ENCODE measurements at regions not wholly inside any gene's neighbourhood (a gene's known extent, or its start where the extent isn't known, plus 50 kb on each side); places are given as distances from the start of the nearest gene placed in this dataset.

DNA sequence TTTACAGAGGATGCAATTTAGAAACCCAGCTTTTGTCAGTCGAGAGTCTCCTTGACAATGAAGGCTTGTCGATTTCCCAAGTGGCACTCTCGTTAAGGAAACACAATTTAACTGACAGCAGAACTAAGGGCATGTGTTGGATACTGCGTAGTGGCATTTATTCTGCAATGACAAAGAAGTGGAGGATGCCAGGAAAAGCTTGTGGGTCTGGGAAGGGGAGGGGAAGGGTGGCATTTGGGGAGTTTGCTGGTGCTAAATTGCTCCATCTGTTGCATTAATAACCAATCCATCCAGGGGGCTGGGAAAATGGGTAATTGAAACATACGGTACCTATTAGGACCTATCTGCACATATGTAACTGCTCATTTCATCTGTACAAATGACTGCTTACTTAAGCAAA is 190.6 kb downstream of the NSG2 start:
- DNase-seq: no peak

DNA sequence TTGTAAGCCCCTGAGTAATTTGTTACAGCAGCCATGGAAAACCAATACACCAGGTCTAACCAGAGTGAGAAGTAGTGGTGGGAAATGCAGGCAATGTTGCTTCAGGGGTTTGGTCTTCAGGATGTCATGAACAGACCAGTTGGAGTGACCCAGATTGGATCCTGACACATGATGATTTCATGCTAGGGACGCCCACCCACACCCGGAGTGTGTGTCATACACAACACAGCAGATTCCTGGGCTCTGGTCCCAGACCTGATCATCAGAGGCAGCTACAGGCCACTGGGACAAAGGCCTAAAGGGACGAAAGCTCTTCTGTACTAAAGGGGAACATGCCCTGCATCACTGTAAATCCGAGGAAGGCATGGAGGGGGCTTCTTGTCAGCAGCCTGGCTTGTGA is 194.2 kb downstream of the NSG2 start:
- DNase-seq: no peak

DNA sequence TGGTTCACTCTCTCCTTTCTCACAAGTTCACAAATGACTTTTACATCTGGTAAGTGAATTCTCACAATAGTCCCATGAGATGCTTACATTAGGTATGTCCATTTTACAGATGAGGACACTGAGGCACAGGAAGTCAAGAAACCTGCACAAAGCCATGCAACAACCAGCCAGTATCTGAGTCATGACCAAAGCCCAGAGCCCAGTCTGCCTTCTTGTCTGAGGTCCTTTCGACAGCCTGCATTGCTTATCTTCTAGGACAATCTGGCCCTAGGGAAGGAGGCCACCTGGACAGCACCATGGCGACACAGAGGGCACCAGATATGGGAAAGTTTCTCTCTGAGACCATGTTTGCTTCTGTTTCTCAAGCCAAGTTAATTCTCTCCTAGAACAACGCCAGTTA is 197.1 kb downstream of the NSG2 start:
- no peak for DNase-seq

DNA sequence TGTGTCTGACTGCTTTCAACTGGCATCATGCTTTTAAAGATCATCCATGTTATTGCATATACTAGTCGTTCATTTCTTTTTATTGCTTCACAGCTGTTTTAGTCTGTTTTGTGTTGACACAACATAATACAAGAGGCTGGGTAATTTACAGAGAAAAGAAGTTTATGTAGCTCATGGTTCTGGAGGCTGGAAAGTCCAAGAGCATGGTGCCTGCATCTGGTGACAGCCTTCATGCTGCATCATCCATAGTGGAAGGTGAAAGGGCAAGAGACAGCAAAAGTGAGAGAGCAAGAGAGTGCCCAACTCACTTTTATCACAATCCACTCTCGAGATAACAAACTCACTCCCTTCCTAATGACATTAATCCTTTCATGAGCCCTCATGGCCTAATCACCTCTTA is 198.4 kb downstream of the NSG2 start:
- DNase-seq: no peak

GRCh38 chr5:174245516-174246075 is 200.1 kb downstream of the NSG2 start:
- no peak for DNase-seq

DNA sequence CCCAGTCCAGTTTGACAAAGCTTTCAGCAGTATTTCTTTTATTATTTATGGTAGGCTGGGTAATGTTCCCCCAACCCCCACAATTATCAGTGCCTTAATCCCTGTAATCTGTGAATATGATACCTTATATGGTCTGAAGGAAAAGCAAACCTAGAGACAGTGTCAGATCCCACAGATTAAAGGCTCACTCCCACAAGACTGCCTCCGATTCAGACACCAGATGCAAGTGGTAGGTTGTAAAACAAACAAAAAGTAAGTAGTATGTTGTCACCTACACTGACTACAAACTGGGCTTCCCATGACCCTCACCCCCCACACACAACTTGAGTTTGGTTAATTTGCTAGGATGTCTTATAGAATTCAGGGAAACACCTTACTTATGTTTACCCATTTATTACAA is 201.2 kb downstream of the NSG2 start:
- DNase-seq: no peak

DNA sequence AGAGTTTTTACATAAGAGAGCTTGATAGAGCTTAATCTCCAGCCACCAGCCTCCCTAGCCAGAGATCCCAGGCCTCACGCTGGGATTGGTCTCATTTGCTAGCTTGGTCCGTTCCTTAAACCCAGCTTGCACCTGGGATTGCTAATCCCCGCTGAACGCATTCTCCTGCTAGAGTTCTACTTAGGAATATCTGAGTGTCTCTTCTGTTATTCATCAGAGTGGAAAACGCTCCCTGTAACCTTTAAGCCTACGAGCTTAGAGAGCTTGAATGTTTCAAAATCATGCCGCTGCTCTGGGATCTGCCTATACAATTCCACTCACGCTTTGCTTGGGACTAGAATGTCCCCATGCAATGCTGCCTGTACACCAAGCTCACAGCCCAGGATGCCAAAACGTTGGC is 201.8 kb downstream of the NSG2 start:
- DNase-seq: no peak

- DNase-seq: no peak
Observed at GRCh38 chr5:174251305-174252000, 205.9 kb downstream of the NSG2 start.

GRCh38 chr5:174252121-174252520 is 206.6 kb downstream of the NSG2 start:
- DNase-seq: no peak

- no peak for DNase-seq
Observed at GRCh38 chr5:174259696-174260420, 214.4 kb downstream of the NSG2 start.

DNA sequence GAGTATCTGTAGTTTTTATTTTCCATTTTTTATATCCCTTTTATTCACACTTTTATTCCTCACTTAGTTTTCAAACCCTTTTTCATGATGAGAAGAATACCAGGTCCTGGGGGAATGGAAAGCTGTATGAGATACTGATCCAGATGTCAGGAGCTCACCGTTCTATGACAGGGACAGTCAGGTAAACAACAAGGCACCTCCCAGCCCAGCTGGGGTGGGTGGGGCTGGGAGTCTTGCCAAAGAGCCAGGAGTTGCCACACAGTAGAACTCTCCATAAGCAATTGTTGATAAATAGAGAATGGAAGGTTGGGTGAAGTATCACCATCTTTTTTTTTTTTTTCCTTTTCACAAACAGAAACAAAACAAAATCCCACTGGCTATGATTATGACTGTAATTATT is 225.8 kb downstream of the NSG2 start:
- no peak for DNase-seq

GRCh38 chr5:174272671-174273070 is 227.2 kb downstream of the NSG2 start:
- no peak for DNase-seq

- DNase-seq: no peak
Observed at GRCh38 chr5:174273325-174273724, 227.8 kb downstream of the NSG2 start.

GRCh38 chr5:174275959-174276358 is 230.5 kb downstream of the NSG2 start:
- DNase-seq: no peak

- DNase-seq: no peak
Observed at GRCh38 chr5:174281089-174281760, 235.7 kb downstream of the NSG2 start.

- no peak for DNase-seq
Observed at GRCh38 chr5:174281855-174282254, 236.3 kb downstream of the NSG2 start.

GRCh38 chr5:174282391-174282790 is 236.9 kb downstream of the NSG2 start:
- no peak for DNase-seq

DNA sequence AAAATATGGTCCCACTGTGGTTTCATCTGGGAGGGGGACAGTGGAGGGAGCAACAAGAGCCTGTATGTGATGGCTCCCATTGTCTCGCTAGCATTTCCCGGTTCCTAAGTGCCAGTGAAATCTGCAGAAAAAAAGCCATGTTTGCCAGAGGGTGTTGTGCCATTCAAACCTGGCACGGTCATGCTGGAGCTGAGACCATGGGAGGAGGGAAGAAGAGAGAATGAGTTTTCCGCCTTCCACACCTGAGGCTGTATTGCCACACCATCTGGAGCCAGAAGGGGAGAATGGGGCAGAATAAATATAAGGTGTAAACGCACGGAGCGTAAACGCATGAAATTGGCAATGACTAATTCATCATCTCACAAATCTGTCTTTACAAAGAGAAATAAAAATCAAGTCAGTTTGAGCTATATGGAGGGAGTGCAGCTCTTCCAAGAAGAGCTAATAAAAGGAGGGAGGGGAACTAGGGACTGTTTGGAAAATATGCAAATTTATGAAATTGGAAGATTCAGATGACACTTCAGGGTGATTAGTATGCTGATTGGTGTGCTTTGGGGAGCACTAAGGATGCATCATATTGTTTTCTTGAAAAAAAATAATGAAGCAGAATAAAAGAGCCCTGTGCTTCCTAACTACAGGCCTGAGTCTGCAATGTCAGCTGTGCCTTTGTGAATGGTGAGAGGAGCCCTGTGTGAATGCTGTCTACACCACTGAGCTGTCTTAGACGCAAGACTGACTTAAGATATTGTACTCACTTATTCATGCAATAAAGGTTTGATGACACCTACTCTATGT is 237.9 kb downstream of the NSG2 start:
- no peak for DNase-seq

- no peak for DNase-seq
Observed at GRCh38 chr5:174284873-174285272, 239.4 kb downstream of the NSG2 start.

GRCh38 chr5:174287761-174288160 is 242.3 kb downstream of the NSG2 start:
- DNase-seq: no peak

- no peak for DNase-seq
Observed at GRCh38 chr5:174288439-174288838, 242.9 kb downstream of the NSG2 start.

DNA sequence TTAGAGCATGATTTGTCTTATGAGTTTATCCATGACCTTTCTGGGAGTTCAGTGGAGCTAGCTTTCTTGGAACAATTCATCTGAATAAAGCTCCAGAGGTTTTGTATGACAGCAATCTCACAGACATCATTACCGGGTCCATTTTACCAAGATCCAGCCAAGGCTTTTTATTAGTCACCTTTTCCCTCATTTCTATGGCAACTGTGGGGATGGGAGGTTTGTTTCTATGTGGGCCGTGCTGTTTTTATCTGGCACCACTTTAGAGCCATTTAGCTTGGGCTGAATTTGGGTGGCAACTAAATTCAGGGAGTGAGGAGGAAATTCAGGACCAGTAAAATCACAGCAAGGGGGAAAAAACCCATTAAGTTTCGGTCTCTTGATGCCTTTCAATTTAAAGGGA is 245.7 kb downstream of the NSG2 start:
- DNase-seq: no peak

- DNase-seq: no peak
Observed at GRCh38 chr5:174292348-174292747, 246.8 kb downstream of the NSG2 start.
